Stromal cell of bone marrow (primary cell): ENCODE measurements at regions not wholly inside any gene's neighbourhood (a gene's known extent, or its start where the extent isn't known, plus 50 kb on each side); places are given as distances from the start of the nearest gene placed in this dataset.
A peak's percentile ranks its signal among the peaks of the same experiment; 100 is the strongest.

Experiments used
- DNase-seq: peaks from one replicate; pipeline ENCODE4 v3.0.0-alpha.2; 2012; ENCODE audit warnings: low read depth

DNA sequence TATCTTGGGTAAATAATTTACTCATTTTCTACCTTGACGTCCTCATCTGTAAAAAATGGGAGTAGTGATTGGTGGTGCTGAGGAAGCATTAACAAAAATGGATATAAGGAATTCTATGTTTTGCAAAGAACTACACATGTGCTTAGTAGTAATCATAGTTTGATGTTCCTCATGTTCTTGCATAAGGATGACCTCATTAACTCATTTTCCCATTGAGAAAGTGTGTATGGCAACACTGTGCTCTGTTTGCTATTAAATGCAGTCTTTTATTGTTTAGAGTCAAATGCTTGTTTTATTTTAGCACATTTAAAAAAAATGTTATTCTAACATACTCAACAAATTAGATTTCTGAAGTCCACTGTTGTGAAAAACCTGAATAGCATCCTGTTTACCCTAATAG is 211.2 kb upstream of the RSPO3 start:
- DNase-seq = no peak

GRCh38 chr6:126907996-126908395 is 210.5 kb upstream of the RSPO3 start:
- no peak for DNase-seq

DNA sequence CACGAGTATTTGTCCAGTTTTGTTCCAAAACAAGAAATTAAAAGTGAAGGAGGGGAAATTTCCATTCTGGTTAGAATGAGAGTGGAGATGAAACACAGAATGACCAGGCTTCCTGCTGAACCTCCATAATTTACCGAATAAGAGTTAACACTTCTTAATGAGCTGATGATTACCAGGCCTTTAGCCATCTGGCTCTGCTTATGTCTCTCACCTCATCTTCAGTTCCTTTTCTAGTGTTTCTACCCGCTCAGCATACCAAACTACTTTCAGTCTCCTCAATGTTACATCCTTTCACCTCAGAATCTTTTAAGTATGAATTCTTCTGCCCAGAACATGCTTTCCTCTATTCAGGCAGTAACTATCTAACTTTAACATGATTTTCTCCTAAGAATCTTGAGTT is 209.0 kb upstream of the RSPO3 start:
- DNase-seq = no peak

DNA sequence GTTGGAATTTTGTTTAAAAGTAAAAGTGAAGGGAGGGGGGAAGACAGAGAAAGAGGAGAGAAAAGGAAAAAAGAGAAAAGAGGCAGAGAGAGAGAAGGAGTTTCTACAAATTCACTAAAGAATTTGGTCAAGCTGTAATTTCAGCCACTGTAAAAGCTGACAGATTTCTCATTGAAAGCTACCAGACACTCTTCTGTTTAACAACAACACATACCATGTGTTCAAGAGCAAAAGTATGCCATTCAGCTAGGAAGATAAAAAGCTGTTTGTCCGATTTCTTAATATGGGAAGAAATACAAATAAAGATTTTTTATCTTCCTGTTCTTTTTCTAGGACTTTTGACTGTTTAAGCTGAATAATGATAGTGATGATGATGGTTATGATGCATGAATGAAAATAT is 204.8 kb upstream of the RSPO3 start:
- no peak for DNase-seq

DNA sequence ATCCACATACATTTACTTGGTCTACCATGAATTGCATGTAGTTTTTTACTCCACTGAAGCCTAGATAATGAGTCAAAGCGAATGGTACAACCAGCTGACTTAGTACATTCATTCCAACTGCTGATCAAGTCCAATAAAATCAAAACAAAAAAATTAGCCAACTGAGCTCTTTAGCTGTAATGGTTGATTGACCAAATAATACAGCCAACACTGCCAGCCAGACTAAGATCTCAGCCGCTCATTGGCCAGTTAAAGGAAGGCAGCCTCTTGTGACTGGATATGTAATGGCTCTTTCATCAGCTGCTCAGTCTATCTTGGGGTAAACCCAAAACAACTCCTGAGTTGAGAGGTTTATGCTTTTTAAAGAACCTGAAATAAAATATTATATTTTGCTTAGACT is 204.3 kb upstream of the RSPO3 start:
- peak; percentile 2 for DNase-seq

DNA sequence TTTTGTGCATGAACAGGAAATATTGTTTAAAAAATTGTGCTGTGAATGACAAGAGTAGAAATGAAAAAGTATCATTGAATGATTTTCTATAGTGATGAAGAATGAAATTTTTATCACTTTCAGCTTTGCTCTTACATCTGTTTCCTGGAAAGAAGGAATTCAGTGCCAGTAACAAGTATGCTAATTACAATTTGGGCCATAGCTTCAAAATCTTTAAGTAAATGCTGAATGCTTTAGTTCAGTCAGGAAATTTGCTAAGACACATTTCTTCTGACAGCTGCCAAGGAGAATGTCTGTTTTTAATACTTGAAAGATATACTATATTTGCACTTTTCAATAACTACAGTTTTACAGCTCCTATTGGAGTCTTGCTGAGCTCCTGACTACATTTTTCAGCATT is 203.7 kb upstream of the RSPO3 start:
- DNase-seq = no peak

DNA sequence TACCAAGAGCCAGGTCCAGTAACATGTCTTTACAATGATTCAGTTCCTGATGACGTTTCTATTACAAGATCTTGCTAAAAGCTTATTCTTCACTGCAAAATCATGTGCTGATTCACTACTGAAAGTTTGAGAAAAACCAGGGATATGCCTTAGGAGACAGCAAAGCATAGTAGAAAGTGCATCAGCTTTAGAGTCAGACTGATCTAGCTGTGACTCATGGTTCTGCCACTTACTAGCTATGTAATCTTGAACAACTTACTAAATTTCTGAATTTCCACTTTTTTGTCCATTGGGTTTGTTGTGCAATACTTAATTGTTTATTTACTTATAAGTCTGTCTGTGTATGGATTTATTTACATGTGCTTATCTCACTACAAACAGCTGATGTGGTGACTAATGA is 198.5 kb upstream of the RSPO3 start:
- DNase-seq = peak; percentile 94

- DNase-seq = no peak
Observed at GRCh38 chr6:126923807-126924206, 194.7 kb upstream of the RSPO3 start.

DNA sequence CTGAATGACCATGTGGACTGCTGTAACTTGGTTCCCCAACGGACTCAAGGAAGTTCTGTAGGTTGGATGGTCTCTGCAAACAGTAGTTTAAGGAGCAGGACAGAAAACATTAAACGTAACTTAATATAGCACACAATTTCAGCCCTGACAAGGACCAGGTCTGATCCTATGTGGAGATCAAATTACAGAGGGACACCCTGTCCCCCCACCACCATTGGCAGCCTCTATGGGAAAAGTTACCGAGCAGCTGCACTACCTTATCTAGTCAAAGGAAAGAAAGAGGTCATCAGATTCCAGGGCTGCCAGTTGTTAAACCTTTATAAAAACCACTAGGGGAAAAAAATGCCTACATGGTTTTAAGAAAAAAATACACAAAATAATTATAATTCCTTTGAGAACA is 191.5 kb upstream of the RSPO3 start:
- no peak for DNase-seq

- no peak for DNase-seq
Observed at GRCh38 chr6:126927841-126928240, 190.6 kb upstream of the RSPO3 start.

DNA sequence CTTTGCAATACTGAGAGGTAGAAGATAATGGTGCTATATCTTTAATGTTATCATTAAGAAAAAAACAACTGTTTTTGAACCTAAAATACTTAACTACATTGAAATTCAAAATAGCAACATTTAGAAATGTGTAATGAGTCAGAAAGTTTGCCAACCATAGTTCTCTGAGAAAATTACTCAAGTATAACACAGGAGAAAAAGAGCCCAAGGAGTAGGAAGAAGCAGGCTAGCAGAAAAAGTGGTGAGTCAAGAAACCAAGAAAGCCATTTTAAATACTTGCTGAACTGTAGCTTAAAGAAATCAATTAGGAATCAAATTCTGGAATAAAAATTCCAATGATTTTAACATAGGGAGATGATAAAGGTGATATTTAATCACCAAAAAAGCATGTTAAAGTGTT is 181.0 kb upstream of the RSPO3 start:
- DNase-seq = peak; percentile 28

DNA sequence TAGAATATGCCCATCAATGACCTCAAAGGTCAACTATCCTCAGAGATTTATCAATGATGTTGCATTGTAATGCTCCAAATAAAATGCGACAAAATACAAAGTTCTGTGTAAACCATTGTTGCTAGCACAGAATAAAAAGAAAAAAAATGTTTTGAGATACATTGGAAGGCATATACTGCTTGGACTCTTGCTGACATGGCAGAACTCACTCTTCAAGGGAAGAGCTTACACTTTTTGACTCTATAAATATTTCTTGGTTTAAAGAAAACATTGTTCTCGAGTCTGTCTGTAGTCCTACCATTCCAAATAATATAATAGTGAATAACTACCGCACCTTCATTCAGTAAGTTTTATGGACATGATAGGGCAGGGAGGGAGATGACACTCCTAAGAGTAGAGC is 178.7 kb upstream of the RSPO3 start:
- no peak for DNase-seq

DNA sequence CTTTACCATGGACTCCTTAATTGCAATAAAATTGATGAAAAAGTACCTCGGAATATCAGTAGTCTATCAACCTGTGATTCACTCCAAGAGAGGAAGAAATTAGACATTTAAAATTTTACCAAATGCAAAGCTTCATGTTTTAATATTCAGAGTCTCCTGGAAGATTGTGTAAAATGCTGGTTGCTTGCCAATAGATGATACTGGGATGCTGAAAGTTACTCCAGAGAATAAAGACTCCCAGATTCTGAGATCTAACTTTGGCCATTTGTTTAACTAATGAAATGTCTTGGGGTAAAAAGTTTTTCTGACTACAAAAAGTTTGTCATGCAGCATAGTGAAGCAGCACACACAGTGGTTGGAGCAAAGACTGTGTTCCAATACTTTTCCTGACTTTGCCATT is 176.7 kb upstream of the RSPO3 start:
- no peak for DNase-seq

GRCh38 chr6:126944512-126944911 is 174.0 kb upstream of the RSPO3 start:
- no peak for DNase-seq

DNA sequence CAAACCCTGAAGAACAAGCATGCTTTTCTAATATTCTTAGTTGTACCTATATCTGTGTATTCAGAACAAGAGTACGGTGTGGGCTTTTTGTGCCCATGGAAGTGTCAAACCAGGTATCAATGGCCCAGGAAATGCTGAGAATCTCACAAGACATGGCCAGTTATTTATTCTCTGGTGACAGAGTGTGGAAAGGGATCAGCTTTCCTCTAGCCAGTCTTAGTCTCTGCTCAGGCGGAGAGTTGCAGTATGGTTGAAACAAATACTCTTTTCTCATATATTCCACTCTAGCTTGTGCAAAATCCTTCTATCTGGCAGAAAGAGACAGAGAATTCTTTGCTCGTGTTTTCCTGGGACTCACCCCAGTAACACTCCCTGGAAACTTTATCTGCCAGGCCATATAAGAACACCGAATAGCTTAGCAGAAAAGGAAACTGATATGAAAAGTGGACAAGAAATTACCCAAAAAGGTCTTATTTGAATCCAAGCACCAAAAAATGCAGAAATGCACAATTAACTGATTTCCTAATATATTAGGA is 173.3 kb upstream of the RSPO3 start:
- DNase-seq = no peak

GRCh38 chr6:126945812-126946360 is 172.6 kb upstream of the RSPO3 start:
- DNase-seq = no peak

GRCh38 chr6:126947070-126947469 is 171.4 kb upstream of the RSPO3 start:
- peak; percentile 36 for DNase-seq

GRCh38 chr6:126949786-126950185 is 168.7 kb upstream of the RSPO3 start:
- DNase-seq = no peak

DNA sequence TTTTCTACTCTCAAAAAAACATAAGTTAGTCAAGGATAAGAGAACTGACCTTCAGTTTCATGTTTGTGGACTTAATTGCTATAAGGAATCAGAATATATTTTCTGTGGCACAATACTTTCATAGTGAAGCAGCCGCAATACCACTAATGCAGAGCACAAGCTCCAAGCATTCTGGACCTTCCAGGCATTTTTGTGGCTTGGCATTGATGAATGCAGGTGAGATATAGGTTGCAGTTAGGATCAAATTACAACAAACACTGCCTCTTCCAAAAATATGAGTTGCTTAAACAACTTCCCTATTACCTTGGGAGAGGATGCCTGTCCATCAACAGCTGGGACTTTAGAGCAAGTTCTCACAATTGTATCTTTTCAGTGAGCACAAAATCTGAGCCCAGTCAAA is 162.8 kb upstream of the RSPO3 start:
- no peak for DNase-seq

- DNase-seq = peak; percentile 56
Observed at GRCh38 chr6:126957721-126958120, 160.8 kb upstream of the RSPO3 start.

GRCh38 chr6:126959765-126960164 is 158.7 kb upstream of the RSPO3 start:
- no peak for DNase-seq

DNA sequence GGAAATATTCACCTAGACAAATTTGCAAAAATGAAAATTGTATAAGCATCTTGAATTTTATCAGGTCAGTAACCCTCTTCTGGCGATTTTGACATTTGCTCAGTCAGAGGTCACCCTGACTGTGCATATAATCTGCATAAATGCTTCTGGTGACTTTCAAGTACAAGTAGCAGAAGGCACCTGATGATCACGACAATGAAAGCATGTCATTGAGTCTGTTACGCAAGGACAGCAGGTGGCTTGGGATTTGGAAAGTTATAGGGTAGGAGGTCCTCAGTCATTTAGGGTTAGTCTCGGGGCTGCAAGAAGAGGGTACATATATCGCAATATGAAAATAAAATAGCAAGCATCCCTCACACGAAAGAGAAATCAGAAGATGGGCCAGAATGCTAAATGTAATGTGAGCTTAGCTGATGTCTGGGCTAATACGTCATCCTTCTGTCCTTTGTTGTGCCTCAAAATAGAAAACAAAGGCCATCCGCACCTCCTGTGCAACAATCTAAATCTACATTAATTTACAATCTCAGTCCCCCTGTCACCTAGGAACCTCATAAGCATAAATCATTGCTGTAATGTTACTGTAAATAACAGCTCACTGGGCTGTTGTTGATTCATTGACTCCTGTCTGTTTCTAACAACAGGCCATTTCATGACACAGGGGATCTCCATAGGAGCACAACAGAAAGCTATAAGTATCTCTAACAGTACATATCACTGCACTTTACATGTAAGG is 155.2 kb upstream of the RSPO3 start:
- DNase-seq = no peak

GRCh38 chr6:126967296-126968005 is 151.0 kb upstream of the RSPO3 start:
- DNase-seq = peak; percentile 24
